RWPE2 (cell line): ENCODE measurements at regions not wholly inside any gene's neighbourhood (a gene's known extent, or its start where the extent isn't known, plus 50 kb on each side); places are given as distances from the start of the nearest gene placed in this dataset.

ENCODE experiments used
- ATAC-seq: fragments of 200-7000 bp; cut with Tn5 transposase; 3 replicates; pipeline ENCODE4 v1.9.1; 2021; ENCODE audit warnings: low read depth
- DNase-seq: peaks from one replicate; pipeline ENCODE4 v3.0.0-alpha.2; 2020; ENCODE audit warnings: low spot score
- H3K27ac ChIP-seq: fragments of 450-650 bp; 2 replicates; pipeline ENCODE4 v1.5.1; 2017; ENCODE audit warnings: mild to moderate bottlenecking; ENCODE audit not compliant: poor library complexity, severe bottlenecking
- H3K27me3 ChIP-seq: fragments of 250-450 bp; sonication (Bioruptor Pico); 2 replicates; pipeline ENCODE4 v1.5.1; 2021; ENCODE audit warnings: mild to moderate bottlenecking, moderate library complexity; ENCODE audit not compliant: insufficient read depth, poor library complexity, severe bottlenecking
- H3K36me3 ChIP-seq: fragments of 250-450 bp; sonication (Bioruptor Pico); 2 replicates; pipeline ENCODE4 v1.5.1; 2020; ENCODE audit warnings: low read depth, mild to moderate bottlenecking, moderate library complexity
- H3K4me1 ChIP-seq: fragments of 250-450 bp; sonication (Bioruptor Pico); 2 replicates; pipeline ENCODE4 v1.5.1; 2021; ENCODE audit warnings: mild to moderate bottlenecking, moderate library complexity; ENCODE audit not compliant: insufficient read depth, poor library complexity, severe bottlenecking
- H3K4me3 ChIP-seq: fragments of 250-450 bp; sonication (Bioruptor Pico); 2 replicates; pipeline ENCODE4 v1.5.1; 2021; ENCODE audit warnings: mild to moderate bottlenecking, moderate library complexity; ENCODE audit not compliant: severe bottlenecking
- H3K9me3 ChIP-seq: fragments of 250-450 bp; sonication (Bioruptor Pico); 2 replicates; pipeline ENCODE4 v1.5.1; 2021; ENCODE audit warnings: mild to moderate bottlenecking, moderate library complexity; ENCODE audit not compliant: severe bottlenecking
- TF ChIP-seq, protein P1 (sequence below): fragments of 450-650 bp; IDR thresholded peaks from one replicate; pipeline ENCODE4 v1.5.1; 2017; ENCODE audit warnings: mild to moderate bottlenecking, moderate library complexity; ENCODE audit not compliant: poor library complexity, severe bottlenecking

DNA sequence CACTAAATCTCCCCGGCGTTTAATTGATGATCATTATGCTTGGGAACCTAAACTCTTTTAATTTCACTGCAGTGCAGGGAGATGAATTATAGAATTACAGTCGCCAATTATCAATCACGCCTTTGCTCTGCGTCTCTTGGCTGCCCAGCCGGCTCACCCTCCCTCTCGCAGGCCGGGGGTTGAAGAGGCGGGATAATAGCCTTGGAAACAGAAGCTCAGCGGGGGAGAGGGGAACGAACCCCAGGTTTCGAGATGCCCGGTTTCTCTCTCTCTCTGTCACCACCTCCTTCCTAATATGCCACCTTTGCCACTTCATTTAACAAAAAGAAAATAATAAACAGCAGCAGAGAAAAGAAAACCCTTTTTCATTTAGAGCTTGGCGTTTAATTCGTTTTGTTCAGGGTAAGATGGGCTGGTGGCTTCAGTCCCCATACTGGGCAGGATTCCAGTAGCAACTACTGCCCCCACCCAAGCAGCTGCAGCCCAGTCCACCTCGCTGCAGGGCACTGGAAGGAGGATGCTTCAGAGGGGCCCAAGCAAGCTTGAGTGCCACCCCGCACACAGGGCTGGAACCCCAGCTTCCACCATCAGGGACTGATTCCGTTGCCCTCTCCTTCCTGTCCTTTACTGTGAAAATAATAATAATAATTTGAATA, 271.7 kb downstream of the BUD13 start:
- H3K4me3 ChIP-seq = no peak overlapping the region
- H3K9me3 ChIP-seq = no peaks in the 10 kb centered on the region
- TF ChIP-seq, protein P1, sequence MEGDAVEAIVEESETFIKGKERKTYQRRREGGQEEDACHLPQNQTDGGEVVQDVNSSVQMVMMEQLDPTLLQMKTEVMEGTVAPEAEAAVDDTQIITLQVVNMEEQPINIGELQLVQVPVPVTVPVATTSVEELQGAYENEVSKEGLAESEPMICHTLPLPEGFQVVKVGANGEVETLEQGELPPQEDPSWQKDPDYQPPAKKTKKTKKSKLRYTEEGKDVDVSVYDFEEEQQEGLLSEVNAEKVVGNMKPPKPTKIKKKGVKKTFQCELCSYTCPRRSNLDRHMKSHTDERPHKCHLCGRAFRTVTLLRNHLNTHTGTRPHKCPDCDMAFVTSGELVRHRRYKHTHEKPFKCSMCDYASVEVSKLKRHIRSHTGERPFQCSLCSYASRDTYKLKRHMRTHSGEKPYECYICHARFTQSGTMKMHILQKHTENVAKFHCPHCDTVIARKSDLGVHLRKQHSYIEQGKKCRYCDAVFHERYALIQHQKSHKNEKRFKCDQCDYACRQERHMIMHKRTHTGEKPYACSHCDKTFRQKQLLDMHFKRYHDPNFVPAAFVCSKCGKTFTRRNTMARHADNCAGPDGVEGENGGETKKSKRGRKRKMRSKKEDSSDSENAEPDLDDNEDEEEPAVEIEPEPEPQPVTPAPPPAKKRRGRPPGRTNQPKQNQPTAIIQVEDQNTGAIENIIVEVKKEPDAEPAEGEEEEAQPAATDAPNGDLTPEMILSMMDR = no peak
- H3K27me3 ChIP-seq = peaks cover 19% of the 10 kb centered on the region
- DNase-seq (no peak), ATAC-seq (no peak)
- no peaks in the 10 kb centered on the region for H3K36me3 ChIP-seq
- no peaks in the 10 kb centered on the region for H3K4me1 ChIP-seq
- no peak overlapping the region for H3K27ac ChIP-seq

DNA sequence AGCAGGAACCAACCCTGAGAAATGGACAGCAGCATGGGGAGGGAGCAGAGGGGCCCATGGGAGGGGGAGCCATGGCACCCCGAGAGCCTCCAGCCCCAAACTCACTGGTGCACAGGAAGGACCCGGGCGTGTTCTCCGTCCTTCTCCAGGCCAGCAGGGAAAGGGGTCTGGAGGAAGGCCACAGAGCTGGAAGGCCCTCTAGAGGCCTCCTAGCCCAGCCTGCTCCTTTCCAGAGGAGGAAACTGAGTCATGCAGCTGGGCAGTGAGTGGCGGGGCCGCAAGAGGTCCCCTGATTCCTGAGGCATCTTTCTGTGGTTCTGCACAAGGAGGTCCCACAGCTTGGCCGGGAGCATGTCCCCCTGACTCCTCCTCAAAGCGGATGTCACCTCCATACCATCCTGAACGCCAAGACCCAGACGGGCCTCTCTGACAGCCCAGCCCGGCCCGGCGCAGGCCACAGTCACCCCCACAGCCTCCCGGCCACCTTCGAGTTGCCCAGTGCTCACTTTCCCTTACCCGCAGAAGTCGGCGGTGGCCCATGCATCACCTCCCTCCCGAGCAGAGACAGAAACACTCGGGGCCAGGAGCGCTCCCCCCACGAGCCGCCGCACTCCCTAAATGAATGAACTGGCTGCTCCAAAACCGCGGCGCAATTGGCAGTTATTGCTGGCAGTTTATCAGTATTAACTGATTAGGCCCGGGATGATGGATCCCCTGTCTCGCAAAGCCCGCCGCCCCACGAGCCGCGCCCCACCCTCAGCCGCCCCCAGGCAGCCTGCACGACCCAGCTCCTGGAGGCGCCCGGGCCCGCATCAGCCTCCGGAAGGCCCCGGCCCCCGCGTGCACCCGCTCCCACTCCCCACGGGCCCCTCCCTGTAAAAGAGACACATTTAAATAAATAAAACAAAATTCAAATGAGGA, 272.5 kb downstream of the BUD13 start:
- Histone ChIP-seq H3K4me1 (no peaks in the 10 kb centered on the region), H3K27ac (no peak overlapping the region), H3K36me3 (no peaks in the 10 kb centered on the region), H3K4me3 (no peak overlapping the region), H3K27me3 (peaks cover 19% of the 10 kb centered on the region), H3K9me3 (no peaks in the 10 kb centered on the region)
- ATAC-seq (no peak), DNase-seq (no peak)
- TF ChIP-seq, protein P1 = no peak

DNA sequence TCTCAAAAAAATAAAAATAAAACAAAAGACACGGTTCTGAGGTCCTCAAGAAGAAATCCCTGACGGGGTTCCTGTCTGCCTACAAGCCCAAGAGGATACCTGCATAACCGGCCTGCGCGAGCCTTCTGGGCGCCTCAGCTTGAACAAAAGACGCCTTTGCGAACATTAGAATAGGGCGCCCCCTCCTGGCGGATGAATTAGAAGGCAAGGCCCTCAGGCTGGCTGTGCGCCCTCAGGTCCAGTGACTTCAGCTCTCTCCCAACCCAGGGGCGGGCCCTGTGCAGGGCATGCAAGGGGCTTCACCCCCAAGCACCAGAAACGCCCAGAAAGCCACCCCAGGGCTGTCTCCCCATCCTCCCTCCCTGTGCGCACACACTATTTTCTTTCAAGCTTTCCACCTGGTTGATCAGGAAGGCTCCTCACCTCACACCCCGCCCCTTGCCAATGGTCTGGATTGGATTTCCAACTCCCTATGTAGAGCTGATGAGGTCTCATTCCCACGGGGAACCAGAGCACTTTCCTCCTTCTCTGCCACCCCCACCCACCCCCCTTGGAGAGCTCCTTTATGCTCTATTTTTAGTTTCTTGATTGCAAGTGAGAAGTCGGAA, 273.3 kb downstream of the BUD13 start:
- Histone ChIP-seq H3K4me1 (no peaks in the 10 kb centered on the region), H3K27me3 (peaks cover 19% of the 10 kb centered on the region), H3K9me3 (no peaks in the 10 kb centered on the region), H3K27ac (no peak overlapping the region), H3K36me3 (no peaks in the 10 kb centered on the region), H3K4me3 (no peak overlapping the region)
- TF ChIP-seq, protein P1 = peak; percentile 51
- DNase-seq = no peak
- peak; percentile 65 for ATAC-seq

DNA sequence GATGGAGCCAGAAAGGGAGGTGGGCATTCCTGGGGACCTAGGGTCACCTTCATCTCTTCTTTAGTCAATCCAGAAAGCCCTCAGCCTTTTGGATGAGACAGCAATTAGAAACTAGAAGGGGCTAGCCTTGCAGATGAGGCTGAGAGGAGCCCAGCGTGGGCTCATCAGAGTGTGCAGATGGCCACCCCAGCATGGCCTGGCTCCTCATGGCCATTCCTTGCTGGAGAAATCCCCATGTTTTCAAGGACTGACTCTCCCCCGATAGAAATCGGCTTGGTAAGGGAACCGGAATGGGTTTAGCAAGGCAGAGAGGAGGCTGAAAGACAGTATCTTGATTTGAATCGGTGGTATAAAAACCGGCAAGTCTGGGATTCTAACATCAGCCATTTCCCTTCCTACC, 274.6 kb downstream of the BUD13 start:
- Histone ChIP-seq H3K27me3 (peaks cover 19% of the 10 kb centered on the region), H3K27ac (no peak overlapping the region)
- TF ChIP-seq, protein P1 = no peak

More for the DNA sequence above, 274.6 kb downstream of the BUD13 start:
- Histone ChIP-seq H3K4me3 (no peak overlapping the region), H3K36me3 (no peaks in the 10 kb centered on the region), H3K9me3 (no peaks in the 10 kb centered on the region), H3K4me1 (no peaks in the 10 kb centered on the region)
- ATAC-seq = no peak
- no peak for DNase-seq
